ENCODE measurements at regions not wholly inside any gene's neighbourhood (a gene's known extent, or its start where the extent isn't known, plus 50 kb on each side); places are given as distances from the start of the nearest gene placed in this dataset.

- Histone ChIP-seq H3K27me3 (ENCODE audit: control insufficient read depth in 1 of 2, insufficient read depth in 2 of 2, low read length in 2 of 2) (no peaks in the 10 kb centered on the region; a peak in 1 of 5 replicates), H3K9ac (ENCODE audit: insufficient read depth, low read depth, low read length) (no peak overlapping the region), H2AFZ (ENCODE audit: low read length) (no peak overlapping the region), H3K4me3 (replicated peaks in 1 of 3; ENCODE audit: insufficient read depth in 1 of 3, low read depth in 2 of 3, low read length in 3 of 3) (no peak overlapping the region), H3K27ac (ENCODE audit: extremely low read length, insufficient read depth, low read length) (no peak overlapping the region), H3K79me2 (ENCODE audit: insufficient read depth, low read length) (no peaks in the 10 kb centered on the region), H3K9me3 (ENCODE audit: low read length) (peaks cover 50% of the 10 kb centered on the region), H4K20me1 (ENCODE audit: insufficient read depth, low read length) (no peaks in the 10 kb centered on the region), H3K4me2 (ENCODE audit: low read depth, low read length) (no peak overlapping the region), H3K4me1 (ENCODE audit: insufficient read depth, low read length) (no peaks in the 10 kb centered on the region), H3K36me3 (replicated peaks in 1 of 2; ENCODE audit: control insufficient read depth in 1 of 2, insufficient read depth in 2 of 2, low read length in 2 of 2) (no peaks in the 10 kb centered on the region)
- FAIRE-seq (no peak), DNase-seq (ENCODE audit: low spot score) (no peak), ATAC-seq (no peak)
- no TSS peak for BruUV-seq (replicated peaks)
- ChIA-PET POLR2A (no interaction called here), CTCF (ENCODE audit: low intra/inter-chr PET ratio, low total read pairs) (no interaction called here)
- in situ Hi-C loops (cut with HindIII; ENCODE audit: extremely low pct_ligation_motif_present, low pct_unique_long_range_greater_than_20kb) (no loop called here), intact Hi-C loops (cut with micrococcal nuclease; ENCODE audit: unreplicated experiment) (no loop called here)
- 1% methylated on average over 4 of the region's 4 CpGs for WGBS (ENCODE audit: low lambda C conversion rate)
- TF ChIP-seq ARNT2 (CRISPR knock-in tag; IDR thresholded peaks at IDR 0.05; ENCODE audit: low read depth) (no peak), PRDM10 (CRISPR knock-in tag; IDR thresholded peaks at IDR 0.05; ENCODE audit: low read depth) (no peak), RORA (CRISPR knock-in tag; IDR thresholded peaks at IDR 0.05) (no peak), MYNN (CRISPR knock-in tag; IDR thresholded peaks at IDR 0.05; ENCODE audit: low read depth) (no peak), DBP (CRISPR knock-in tag; IDR thresholded peaks at IDR 0.05; ENCODE audit: not compliant biosample characterization) (no peak), HINFP (CRISPR knock-in tag; IDR thresholded peaks at IDR 0.05; ENCODE audit: low read depth) (no peak), ZSCAN9 (CRISPR knock-in tag; IDR thresholded peaks at IDR 0.05; ENCODE audit: borderline replicate concordance) (no peak), ZNF646 (CRISPR knock-in tag; IDR thresholded peaks at IDR 0.05) (no peak), ZEB1 (IDR thresholded peaks at IDR 0.05; ENCODE audit: insufficient replicate concordance, low read depth) (no peak), ELF1 (CRISPR knock-in tag; IDR thresholded peaks at IDR 0.05) (no peak), ZBTB37 (CRISPR knock-in tag; IDR thresholded peaks at IDR 0.05) (no peak)
These were observed 595.5 kb downstream of the GALC start for GRCh38 chr14:87397499-87397898.
